Esophagus squamous epithelium (tissue), 4 donors: ENCODE measurements at regions not wholly inside any gene's neighbourhood (a gene's known extent, or its start where the extent isn't known, plus 50 kb on each side); places are given as distances from the start of the nearest gene placed in this dataset.

Experiments
- POLR2A ChIP-seq, 4 donors: fragments of 450-650 bp; IDR thresholded peaks; one replicate each; pipeline ENCODE4 v1.6.1; 2017; ENCODE audit warnings: antibody characterized with exemption in 4 of 4, mild to moderate bottlenecking in 4 of 4, moderate library complexity in 3 of 4
- TF ChIP-seq, protein P1 (sequence below), 6 experiments: fragments of 450-650 bp in 4 of 6; fragments of 200-600 bp in 2 of 6; sonication (generic) in 2 of 6; IDR thresholded peaks; one replicate each; pipeline ENCODE4 v1.5.1; 2016 to 2019; ENCODE audit warnings: antibody characterized with exemption in 6 of 6, mild to moderate bottlenecking in 4 of 6, moderate library complexity in 4 of 6

GRCh38 chr21:20086508-20086907 is 911.7 kb upstream of the NCAM2 start:
- TF ChIP-seq, protein P1, sequence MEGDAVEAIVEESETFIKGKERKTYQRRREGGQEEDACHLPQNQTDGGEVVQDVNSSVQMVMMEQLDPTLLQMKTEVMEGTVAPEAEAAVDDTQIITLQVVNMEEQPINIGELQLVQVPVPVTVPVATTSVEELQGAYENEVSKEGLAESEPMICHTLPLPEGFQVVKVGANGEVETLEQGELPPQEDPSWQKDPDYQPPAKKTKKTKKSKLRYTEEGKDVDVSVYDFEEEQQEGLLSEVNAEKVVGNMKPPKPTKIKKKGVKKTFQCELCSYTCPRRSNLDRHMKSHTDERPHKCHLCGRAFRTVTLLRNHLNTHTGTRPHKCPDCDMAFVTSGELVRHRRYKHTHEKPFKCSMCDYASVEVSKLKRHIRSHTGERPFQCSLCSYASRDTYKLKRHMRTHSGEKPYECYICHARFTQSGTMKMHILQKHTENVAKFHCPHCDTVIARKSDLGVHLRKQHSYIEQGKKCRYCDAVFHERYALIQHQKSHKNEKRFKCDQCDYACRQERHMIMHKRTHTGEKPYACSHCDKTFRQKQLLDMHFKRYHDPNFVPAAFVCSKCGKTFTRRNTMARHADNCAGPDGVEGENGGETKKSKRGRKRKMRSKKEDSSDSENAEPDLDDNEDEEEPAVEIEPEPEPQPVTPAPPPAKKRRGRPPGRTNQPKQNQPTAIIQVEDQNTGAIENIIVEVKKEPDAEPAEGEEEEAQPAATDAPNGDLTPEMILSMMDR (IDR thresholded peaks at IDR 0.05), result no peak
- no peak for TF ChIP-seq POLR2A (IDR thresholded peaks at IDR 0.05)
